ENCODE measurements at regions not wholly inside any gene's neighbourhood (a gene's known extent, or its start where the extent isn't known, plus 50 kb on each side); places are given as distances from the start of the nearest gene placed in this dataset.

GRCh38 chr3:197422506-197422905, 124.1 kb upstream of the DLG1 start (continued):
- 0 out of 2 replicates have a peak, but pooled peaks have one; percentile 45 for TF ChIP-seq ZBTB7A (CRISPR knock-in tag; IDR thresholded peaks at IDR 0.05)
- TF ChIP-seq NCOA2 (CRISPR knock-in tag; IDR thresholded peaks at IDR 0.05) = no peak
- TF ChIP-seq ZGPAT (CRISPR knock-in tag; IDR thresholded peaks at IDR 0.05) = no peak
- TF ChIP-seq KDM2A (CRISPR knock-in tag; IDR thresholded peaks at IDR 0.05; ENCODE audit: borderline replicate concordance, low read depth) = no peak
- no peak for TF ChIP-seq ZNF839 (CRISPR knock-in tag; IDR thresholded peaks at IDR 0.05; ENCODE audit: borderline replicate concordance)
- TF ChIP-seq, protein P1, sequence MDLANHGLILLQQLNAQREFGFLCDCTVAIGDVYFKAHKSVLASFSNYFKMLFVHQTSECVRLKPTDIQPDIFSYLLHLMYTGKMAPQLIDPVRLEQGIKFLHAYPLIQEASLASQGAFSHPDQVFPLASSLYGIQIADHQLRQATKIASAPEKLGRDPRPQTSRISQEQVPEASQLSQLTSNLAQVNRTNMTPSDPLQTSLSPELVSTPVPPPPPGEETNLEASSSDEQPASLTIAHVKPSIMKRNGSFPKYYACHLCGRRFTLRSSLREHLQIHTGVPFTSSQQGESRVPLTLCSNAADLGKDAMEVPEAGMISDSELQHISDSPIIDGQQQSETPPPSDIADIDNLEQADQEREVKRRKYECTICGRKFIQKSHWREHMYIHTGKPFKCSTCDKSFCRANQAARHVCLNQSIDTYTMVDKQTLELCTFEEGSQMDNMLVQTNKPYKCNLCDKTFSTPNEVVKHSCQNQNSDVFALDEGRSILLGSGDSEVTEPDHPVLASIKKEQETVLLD (CRISPR knock-in tag; IDR thresholded peaks at IDR 0.05; ENCODE audit: low read depth) = no peak
- no peak for TF ChIP-seq TFDP2 (CRISPR knock-in tag; IDR thresholded peaks at IDR 0.05)
- TF ChIP-seq ETV6 (CRISPR knock-in tag; conservative IDR thresholded peaks at IDR 0.05) = no peak
- TF ChIP-seq TCF12 (IDR thresholded peaks at IDR 0.05) = no peak
- no peak for TF ChIP-seq TCF12 (CRISPR knock-in tag; IDR thresholded peaks at IDR 0.05)
- no peak for TF ChIP-seq ZNF350 (CRISPR knock-in tag; IDR thresholded peaks at IDR 0.05; ENCODE audit: borderline replicate concordance, low read depth)
- peak; percentile 50; the same call in 1 of the 2 replicates for TF ChIP-seq ZFX (CRISPR knock-in tag; IDR thresholded peaks at IDR 0.05; ENCODE audit: low read depth)
- no peak for TF ChIP-seq AGO1 (IDR thresholded peaks at IDR 0.05; ENCODE audit: low read depth, low read length, poor library complexity, severe bottlenecking)
- TF ChIP-seq, protein P2, sequence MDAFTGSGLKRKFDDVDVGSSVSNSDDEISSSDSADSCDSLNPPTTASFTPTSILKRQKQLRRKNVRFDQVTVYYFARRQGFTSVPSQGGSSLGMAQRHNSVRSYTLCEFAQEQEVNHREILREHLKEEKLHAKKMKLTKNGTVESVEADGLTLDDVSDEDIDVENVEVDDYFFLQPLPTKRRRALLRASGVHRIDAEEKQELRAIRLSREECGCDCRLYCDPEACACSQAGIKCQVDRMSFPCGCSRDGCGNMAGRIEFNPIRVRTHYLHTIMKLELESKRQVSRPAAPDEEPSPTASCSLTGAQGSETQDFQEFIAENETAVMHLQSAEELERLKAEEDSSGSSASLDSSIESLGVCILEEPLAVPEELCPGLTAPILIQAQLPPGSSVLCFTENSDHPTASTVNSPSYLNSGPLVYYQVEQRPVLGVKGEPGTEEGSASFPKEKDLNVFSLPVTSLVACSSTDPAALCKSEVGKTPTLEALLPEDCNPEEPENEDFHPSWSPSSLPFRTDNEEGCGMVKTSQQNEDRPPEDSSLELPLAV (CRISPR knock-in tag; conservative IDR thresholded peaks at IDR 0.05; ENCODE audit: low read depth) = no peak
- TF ChIP-seq YY1 (IDR thresholded peaks at IDR 0.05; ENCODE audit: insufficient read depth, insufficient replicate concordance, low read depth, low read length) = peak; percentile 32
- TF ChIP-seq, protein P3, sequence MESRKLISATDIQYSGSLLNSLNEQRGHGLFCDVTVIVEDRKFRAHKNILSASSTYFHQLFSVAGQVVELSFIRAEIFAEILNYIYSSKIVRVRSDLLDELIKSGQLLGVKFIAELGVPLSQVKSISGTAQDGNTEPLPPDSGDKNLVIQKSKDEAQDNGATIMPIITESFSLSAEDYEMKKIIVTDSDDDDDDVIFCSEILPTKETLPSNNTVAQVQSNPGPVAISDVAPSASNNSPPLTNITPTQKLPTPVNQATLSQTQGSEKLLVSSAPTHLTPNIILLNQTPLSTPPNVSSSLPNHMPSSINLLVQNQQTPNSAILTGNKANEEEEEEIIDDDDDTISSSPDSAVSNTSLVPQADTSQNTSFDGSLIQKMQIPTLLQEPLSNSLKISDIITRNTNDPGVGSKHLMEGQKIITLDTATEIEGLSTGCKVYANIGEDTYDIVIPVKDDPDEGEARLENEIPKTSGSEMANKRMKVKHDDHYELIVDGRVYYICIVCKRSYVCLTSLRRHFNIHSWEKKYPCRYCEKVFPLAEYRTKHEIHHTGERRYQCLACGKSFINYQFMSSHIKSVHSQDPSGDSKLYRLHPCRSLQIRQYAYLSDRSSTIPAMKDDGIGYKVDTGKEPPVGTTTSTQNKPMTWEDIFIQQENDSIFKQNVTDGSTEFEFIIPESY (CRISPR knock-in tag; IDR thresholded peaks at IDR 0.05) = no peak
- no peak for TF ChIP-seq ATF1 (CRISPR knock-in tag; IDR thresholded peaks at IDR 0.05)
- 0 out of 2 replicates have a peak, but pooled peaks have one; percentile 22 for TF ChIP-seq POGZ (CRISPR knock-in tag; IDR thresholded peaks at IDR 0.05)
- TF ChIP-seq ZNF264 (CRISPR knock-in tag; IDR thresholded peaks at IDR 0.05) = peak; percentile 57; the same call in 1 of the 2 replicates
- no peak for TF ChIP-seq ZNF629 (CRISPR knock-in tag; conservative IDR thresholded peaks at IDR 0.05)
- no peak for TF ChIP-seq ZNF431 (CRISPR knock-in tag; IDR thresholded peaks at IDR 0.05; ENCODE audit: borderline replicate concordance, low read depth)
- no peak for TF ChIP-seq REXO4 (CRISPR knock-in tag; IDR thresholded peaks at IDR 0.05; ENCODE audit: borderline replicate concordance)

Data from HepG2 (cell line).